GM23338 (cell line): ENCODE measurements at regions not wholly inside any gene's neighbourhood (a gene's known extent, or its start where the extent isn't known, plus 50 kb on each side); places are given as distances from the start of the nearest gene placed in this dataset.

Experiments
- ATAC-seq: fragments of 200-7000 bp; cut with Tn5 transposase; 3 replicates; pipeline ENCODE4 v1.9.1; 2020
- DNase-seq: peaks from one replicate; pipeline ENCODE4 v3.0.0-alpha.2; 2015; ENCODE audit warnings: low spot score
- H2AFZ ChIP-seq: fragments of 200-600 bp; sonication (generic); 2 replicates; pipeline ENCODE4 v1.8.0; 2016; ENCODE audit warnings: antibody characterized with exemption, mild to moderate bottlenecking, moderate library complexity
- H3F3A ChIP-seq: fragments of 200-600 bp; sonication (generic); replicated peaks from 2 replicates; pipeline ENCODE4 v1.8.0; 2017; ENCODE audit warnings: antibody characterized with exemption, mixed run types, low read depth
- H3K27ac ChIP-seq: fragments of 200-600 bp; sonication (generic); 2 replicates; pipeline ENCODE4 v1.6.1; 2016; ENCODE audit warnings: low read depth
- H3K27me3 ChIP-seq: fragments of 200-600 bp; sonication (generic); 2 replicates; pipeline ENCODE4 v1.8.0; 2016; ENCODE audit warnings: mild to moderate bottlenecking, mixed run types, moderate library complexity; ENCODE audit not compliant: insufficient read depth
- H3K36me3 ChIP-seq: fragments of 200-600 bp; sonication (generic); 2 replicates; pipeline ENCODE4 v1.8.0; 2016; ENCODE audit warnings: mild to moderate bottlenecking; ENCODE audit not compliant: insufficient read depth
- H3K4me1 ChIP-seq: fragments of 200-600 bp; sonication (generic); 2 replicates; pipeline ENCODE4 v1.8.0; 2016; ENCODE audit warnings: mild to moderate bottlenecking, moderate library complexity; ENCODE audit not compliant: insufficient read depth
- H3K4me2 ChIP-seq: fragments of 200-600 bp; sonication (generic); 2 replicates; pipeline ENCODE4 v1.7.1; 2017; ENCODE audit warnings: mixed run types
- H3K4me3 ChIP-seq: fragments of 200-600 bp; sonication (generic); 2 replicates; pipeline ENCODE4 v1.6.1; 2016; ENCODE audit warnings: mixed run types
- H3K79me2 ChIP-seq: fragments of 200-600 bp; sonication (generic); replicated peaks from 2 replicates; pipeline ENCODE4 v1.8.0; 2017; ENCODE audit warnings: mild to moderate bottlenecking; ENCODE audit not compliant: insufficient read depth
- H3K9me2 ChIP-seq: fragments of 200-600 bp; sonication (generic); 2 replicates; pipeline ENCODE4 v1.8.0; 2017; ENCODE audit not compliant: insufficient read depth
- H4K20me1 ChIP-seq: fragments of 200-600 bp; sonication (generic); replicated peaks from 2 replicates; pipeline ENCODE4 v1.8.0; 2017; ENCODE audit warnings: mild to moderate bottlenecking; ENCODE audit not compliant: insufficient read depth
- H3K27ac Mint-ChIP-seq: 2 replicates; pipeline ENCODE4 v1.8.0; 2020; ENCODE audit warnings: inconsistent platforms, mild to moderate bottlenecking, moderate library complexity, mixed read lengths
- H3K27me3 Mint-ChIP-seq: 3 replicates; pipeline ENCODE4 v1.8.0; 2022; ENCODE audit warnings: low read depth, mild to moderate bottlenecking, moderate library complexity, mixed read lengths, inconsistent platforms; ENCODE audit not compliant: insufficient read depth, poor library complexity
- H3K36me3 Mint-ChIP-seq: 3 replicates; pipeline ENCODE4 v1.8.0; 2021; ENCODE audit warnings: low read depth, mild to moderate bottlenecking, inconsistent platforms, moderate library complexity, mixed read lengths
- H3K4me1 Mint-ChIP-seq: 3 replicates; pipeline ENCODE4 v1.8.0; 2020; ENCODE audit warnings: mild to moderate bottlenecking, inconsistent platforms, mixed read lengths
- H3K4me3 Mint-ChIP-seq: 3 replicates; pipeline ENCODE4 v1.8.0; 2021; ENCODE audit warnings: moderate library complexity, mild to moderate bottlenecking, inconsistent platforms, mixed read lengths
- H3K9me3 Mint-ChIP-seq: 3 replicates; pipeline ENCODE4 v1.8.0; 2020; ENCODE audit warnings: moderate library complexity, mild to moderate bottlenecking, inconsistent platforms, mixed read lengths
- CREB1 ChIP-seq: fragments of 250-450 bp; sonication (Bioruptor Pico); IDR thresholded peaks from 2 replicates; pipeline ENCODE4 v1.5.0; 2020; ENCODE audit warnings: low read depth, mild to moderate bottlenecking, moderate library complexity
- ETS1 ChIP-seq: IDR thresholded peaks from 2 replicates; pipeline ENCODE4 v1.6.1; 2016; ENCODE audit warnings: antibody characterized with exemption
- EZH2 ChIP-seq: fragments of 200-600 bp; sonication (generic); IDR thresholded peaks from one replicate; pipeline ENCODE4 v1.8.0; 2017; ENCODE audit warnings: antibody characterized with exemption, mild to moderate bottlenecking, low read depth; ENCODE audit not compliant: unreplicated experiment
- EZH2phosphoT487 ChIP-seq: fragments of 200-600 bp; sonication (generic); IDR thresholded peaks from one replicate; pipeline ENCODE4 v1.8.1; 2018; ENCODE audit warnings: antibody characterized with exemption; ENCODE audit not compliant: unreplicated experiment
- JUNB ChIP-seq: IDR thresholded peaks from one replicate; pipeline ENCODE4 v1.6.1; 2016; ENCODE audit warnings: antibody characterized with exemption; ENCODE audit not compliant: unreplicated experiment
- NANOG ChIP-seq: IDR thresholded peaks from 2 replicates; pipeline ENCODE4 v1.6.1; 2016; ENCODE audit warnings: antibody characterized with exemption, borderline replicate concordance
- POLR2AphosphoS5 ChIP-seq: IDR thresholded peaks from 2 replicates; pipeline ENCODE4 v1.6.1; 2016; ENCODE audit warnings: antibody characterized with exemption, low read depth
- REST ChIP-seq: IDR thresholded peaks from one replicate; pipeline ENCODE4 v1.6.1; 2018; ENCODE audit warnings: antibody characterized with exemption; ENCODE audit not compliant: unreplicated experiment
- STAT1 ChIP-seq: IDR thresholded peaks from one replicate; pipeline ENCODE4 v1.6.1; 2016; ENCODE audit warnings: antibody characterized with exemption; ENCODE audit not compliant: unreplicated experiment
- ZNF114 ChIP-seq: fragments of 250-450 bp; sonication (Bioruptor Pico); IDR thresholded peaks from 2 replicates; pipeline ENCODE4 v1.5.0; 2020; ENCODE audit warnings: mild to moderate bottlenecking, moderate library complexity
- ZNF462 ChIP-seq: fragments of 250-450 bp; sonication (Bioruptor Pico); IDR thresholded peaks from 2 replicates; pipeline ENCODE4 v1.5.0; 2020; ENCODE audit warnings: mild to moderate bottlenecking, moderate library complexity

GRCh38 chrX:125006704-125007103 lies 313.0 kb upstream of the TEX13C start (continued):
- TF ChIP-seq REST, result no peak
- no peak for TF ChIP-seq NANOG

GRCh38 chrX:125012585-125012984 lies 307.1 kb upstream of the TEX13C start:
- no peaks in the 10 kb centered on the region for H3K27me3 ChIP-seq
- TF ChIP-seq EZH2, result no peak
- no peak for TF ChIP-seq POLR2AphosphoS5
- no peak for TF ChIP-seq CREB1
- no peak for TF ChIP-seq NANOG
- TF ChIP-seq JUNB, result no peak
- no peak for TF ChIP-seq ZNF114
- TF ChIP-seq STAT1, result no peak
- TF ChIP-seq ETS1, result no peak
- H3K4me3 ChIP-seq, result no peak overlapping the region
- no peaks in the 10 kb centered on the region for H3K79me2 ChIP-seq
- H3K9me2 ChIP-seq, result no peaks in the 10 kb centered on the region
- DNase-seq (no peak), ATAC-seq (no peak)
- H3K36me3 Mint-ChIP-seq, result no peaks in the 10 kb centered on the region
- H3K4me1 Mint-ChIP-seq, result no peaks in the 10 kb centered on the region
- H2AFZ ChIP-seq, result no peak overlapping the region
- no peak overlapping the region for H3K4me3 Mint-ChIP-seq
- H3K27ac ChIP-seq, result no peak overlapping the region
- no peaks in the 10 kb centered on the region for H3K4me1 ChIP-seq
- no peaks in the 10 kb centered on the region for H3K27me3 Mint-ChIP-seq
- H3F3A ChIP-seq, result no peaks in the 10 kb centered on the region
- H3K27ac Mint-ChIP-seq, result no peak overlapping the region
- no peaks in the 10 kb centered on the region for H3K36me3 ChIP-seq
- no peaks in the 10 kb centered on the region; the same call in 2 of the 3 replicates for H3K9me3 Mint-ChIP-seq
- H4K20me1 ChIP-seq, result no peaks in the 10 kb centered on the region
- no peak overlapping the region for H3K4me2 ChIP-seq

GRCh38 chrX:125029131-125029530 lies 290.5 kb upstream of the TEX13C start:
- Histone ChIP-seq H3K4me2 (no peak overlapping the region), H3F3A (no peaks in the 10 kb centered on the region), H3K79me2 (no peaks in the 10 kb centered on the region), H2AFZ (no peak overlapping the region), H3K9me2 (no peaks in the 10 kb centered on the region), H3K27me3 (no peaks in the 10 kb centered on the region), H3K4me1 (no peaks in the 10 kb centered on the region), H4K20me1 (no peaks in the 10 kb centered on the region), H3K27ac (no peak overlapping the region), H3K4me3 (no peak overlapping the region), H3K36me3 (no peaks in the 10 kb centered on the region)
- ATAC-seq (no peak), DNase-seq (no peak)
- H3K27me3 Mint-ChIP-seq, result no peaks in the 10 kb centered on the region
- no peaks in the 10 kb centered on the region for H3K4me1 Mint-ChIP-seq
- no peaks in the 10 kb centered on the region for H3K36me3 Mint-ChIP-seq
- H3K9me3 Mint-ChIP-seq, result no peaks in the 10 kb centered on the region
- H3K27ac Mint-ChIP-seq, result no peak overlapping the region
- H3K4me3 Mint-ChIP-seq, result no peak overlapping the region
- TF ChIP-seq ZNF462 (CRISPR knock-in tag), result no peak
- no peak for TF ChIP-seq EZH2phosphoT487
- no peak for TF ChIP-seq EZH2
- TF ChIP-seq JUNB, result no peak
